RPMI8226 (cell line): ENCODE measurements at regions not wholly inside any gene's neighbourhood (a gene's known extent, or its start where the extent isn't known, plus 50 kb on each side); places are given as distances from the start of the nearest gene placed in this dataset.

ENCODE experiments used
- DNase-seq: peaks from one replicate; pipeline ENCODE4 v3.0.0-alpha.2; 2015

- no peak for DNase-seq
These were observed 184.0 kb downstream of the MED10 start for GRCh38 chr5:6194261-6194875.

- peak; percentile 18 for DNase-seq
These were observed 185.0 kb downstream of the MED10 start for GRCh38 chr5:6193310-6193709.

- no peak for DNase-seq
These were observed 187.5 kb downstream of the MED10 start for GRCh38 chr5:6190838-6191237.

- DNase-seq = no peak
These were observed 189.4 kb downstream of the MED10 start for GRCh38 chr5:6188976-6189375.

- no peak for DNase-seq
These were observed 190.0 kb downstream of the MED10 start for GRCh38 chr5:6188344-6188743.

- no peak for DNase-seq
These were observed 190.8 kb downstream of the MED10 start for GRCh38 chr5:6187501-6187900.

GRCh38 chr5:6185574-6185973, 192.8 kb downstream of the MED10 start:
- DNase-seq = no peak

- DNase-seq = no peak
These were observed 193.9 kb downstream of the MED10 start for GRCh38 chr5:6184481-6184880.

- peak; percentile 5 for DNase-seq
These were observed 194.7 kb downstream of the MED10 start for GRCh38 chr5:6183391-6184390.

- DNase-seq = no peak
These were observed 196.0 kb downstream of the MED10 start for GRCh38 chr5:6182271-6182815.

- no peak for DNase-seq
These were observed 196.5 kb downstream of the MED10 start for GRCh38 chr5:6181871-6182270.

GRCh38 chr5:6181147-6181729, 197.1 kb downstream of the MED10 start:
- DNase-seq = no peak

- DNase-seq = no peak
These were observed 198.0 kb downstream of the MED10 start for GRCh38 chr5:6180231-6180872.

- DNase-seq = no peak
These were observed 199.4 kb downstream of the MED10 start for GRCh38 chr5:6178846-6179532.

- DNase-seq = no peak
These were observed 200.4 kb downstream of the MED10 start for GRCh38 chr5:6177926-6178325.

GRCh38 chr5:6176102-6176693, 202.1 kb downstream of the MED10 start:
- no peak for DNase-seq

- DNase-seq = no peak
These were observed 203.0 kb downstream of the MED10 start for GRCh38 chr5:6175172-6175854.

GRCh38 chr5:6169660-6170059, 208.7 kb downstream of the MED10 start:
- no peak for DNase-seq

- DNase-seq = no peak
These were observed 211.5 kb downstream of the MED10 start for GRCh38 chr5:6166698-6167394.

- DNase-seq = no peak
These were observed 214.4 kb downstream of the MED10 start for GRCh38 chr5:6163913-6164312.

GRCh38 chr5:6162175-6162574, 216.2 kb downstream of the MED10 start:
- DNase-seq = no peak
